SK-N-SH (cell line): ENCODE measurements at regions not wholly inside any gene's neighbourhood (a gene's known extent, or its start where the extent isn't known, plus 50 kb on each side); places are given as distances from the start of the nearest gene placed in this dataset.

Source experiments
- CTCF ChIA-PET: fragments of 300-600, 350-600 bp; formaldehyde crosslinking; extraction: SDS; loops from one replicate; lab custom pipeline; 2021; lab: Yijun Ruan, JAX
- POLR2A ChIA-PET: fragments of 350-600 bp; sonication (Branson Sonifier 250); formaldehyde crosslinking; extraction: SDS; loops from one replicate; lab custom pipeline; 2020; ENCODE audit warnings: antibody characterized with exemption, inconsistent platforms; lab: Yijun Ruan, JAX
- DNase-seq: peaks from one replicate; pipeline ENCODE4 v3.0.0; 2012
- H2AFZ ChIP-seq: fragments of 200-600 bp; sonication (generic); 2 replicates; pipeline ENCODE4 v1.8.1; 2016; ENCODE audit warnings: antibody characterized with exemption, mild to moderate bottlenecking, low read depth
- H3F3A ChIP-seq: fragments of 200-600 bp; sonication (generic); replicated peaks from 2 replicates; pipeline ENCODE3; 2016; ENCODE audit warnings: antibody characterized with exemption, mild to moderate bottlenecking; ENCODE audit not compliant: insufficient read depth
- H3K27ac ChIP-seq, 2 experiments: fragments of 200-500 bp in 1 of 2; fragments of 200-600 bp in 1 of 2; sonication (Bioruptor generic) in 1 of 2; sonication (generic), shearing (Covaris generic) in 1 of 2; 2 replicates each; pipeline versions ENCODE4 v1.5.1 to v1.6.1; 2014 to 2016; ENCODE audit warnings: low read depth in 2 of 2, inconsistent platforms in 1 of 2, low read length in 1 of 2, mild to moderate bottlenecking in 1 of 2, mixed read lengths in 1 of 2
- H3K27me3 ChIP-seq: fragments of 200-600 bp; sonication (generic), shearing (Covaris generic); 2 replicates; pipeline ENCODE4 v1.6.1; 2016; ENCODE audit warnings: mixed run types; ENCODE audit not compliant: insufficient read depth
- H3K36me3 ChIP-seq, 2 experiments: fragments of 200-500 bp in 1 of 2; fragments of 200-600 bp in 1 of 2; sonication (Bioruptor generic) in 1 of 2; sonication (generic) in 1 of 2; replicated peaks in 1 of 2; 2 replicates each; pipeline versions ENCODE3 to v1.5.1; 2014 to 2016; ENCODE audit warnings: low read length in 1 of 2, mild to moderate bottlenecking in 1 of 2; ENCODE audit not compliant: insufficient read depth in 2 of 2, control insufficient read depth in 1 of 2
- H3K4me1 ChIP-seq, 2 experiments: fragments of 200-500 bp in 1 of 2; fragments of 200-600 bp in 1 of 2; sonication (Bioruptor generic) in 1 of 2; sonication (generic), shearing (Covaris generic) in 1 of 2; 2 replicates each; pipeline versions ENCODE4 v1.5.1 to v1.6.1; 2014 to 2016; ENCODE audit warnings: low read depth in 1 of 2, low read length in 1 of 2, mixed run types in 1 of 2; ENCODE audit not compliant: insufficient read depth in 2 of 2, control insufficient read depth in 1 of 2
- H3K4me2 ChIP-seq: fragments of 200-600 bp; sonication (generic), shearing (Covaris generic); 2 replicates; pipeline ENCODE4 v1.6.1; 2017; ENCODE audit warnings: mixed run types
- H3K4me3 ChIP-seq, 2 experiments: fragments of 200-500 bp in 1 of 2; fragments of 200-600 bp in 1 of 2; sonication (Bioruptor generic) in 1 of 2; sonication (generic), shearing (Covaris generic) in 1 of 2; 2 replicates each; pipeline versions ENCODE4 v1.5.1 to v1.8.1; 2014 to 2016; ENCODE audit warnings: low read depth in 2 of 2, inconsistent platforms in 1 of 2, low read length in 1 of 2, mild to moderate bottlenecking in 1 of 2, mixed read lengths in 1 of 2, moderate library complexity in 1 of 2
- H3K79me2 ChIP-seq: fragments of 200-600 bp; sonication (generic); 2 replicates; pipeline ENCODE4 v1.8.1; 2017; ENCODE audit warnings: mild to moderate bottlenecking; ENCODE audit not compliant: insufficient read depth
- H3K9ac ChIP-seq: fragments of 200-600 bp; sonication (generic); 2 replicates; pipeline ENCODE4 v1.6.1; 2017; ENCODE audit warnings: mixed run types
- H3K9me2 ChIP-seq: fragments of 200-600 bp; sonication (generic); 2 replicates; pipeline ENCODE4 v1.6.1; 2017; ENCODE audit warnings: mixed run types
- H3K9me3 ChIP-seq: fragments of 200-600 bp; sonication (generic); 2 replicates; pipeline ENCODE4 v1.6.1; 2017; ENCODE audit warnings: mixed run types, mild to moderate bottlenecking, moderate library complexity
- H4K20me1 ChIP-seq: fragments of 200-600 bp; sonication (generic); 2 replicates; pipeline ENCODE4 v1.6.1; 2017; ENCODE audit warnings: mild to moderate bottlenecking, mixed run types; ENCODE audit not compliant: insufficient read depth
- CHD2 ChIP-seq: fragments of 150-350 bp; IDR thresholded peaks from 2 replicates; pipeline ENCODE4 v1.6.1; 2018; ENCODE audit warnings: low read length; ENCODE audit not compliant: partially characterized antibody
- ELF1 ChIP-seq: IDR thresholded peaks from 2 replicates; pipeline ENCODE4 v1.4.0; 2012
- EP300 ChIP-seq, 2 experiments: IDR thresholded peaks; 2 replicates each; pipeline versions ENCODE4 v1.4.0 to v1.6.1; 2012; ENCODE audit warnings: borderline replicate concordance in 1 of 2, low read depth in 1 of 2, low read length in 1 of 2
- EZH2phosphoT487 ChIP-seq: fragments of 200-600 bp; sonication (generic); IDR thresholded peaks from 2 replicates; pipeline ENCODE4 v1.6.1; 2017; ENCODE audit warnings: low read depth, mixed run types, mild to moderate bottlenecking, antibody characterized with exemption, moderate library complexity, borderline replicate concordance
- FOSL2 ChIP-seq: IDR thresholded peaks from 2 replicates; pipeline ENCODE4 v1.4.0; 2012; ENCODE audit warnings: low read depth, mild to moderate bottlenecking, moderate library complexity, borderline replicate concordance
- FOXJ3 ChIP-seq: sonication (generic); formaldehyde crosslinking; IDR thresholded peaks from 2 replicates; pipeline ENCODE4 v1.5.1; 2020; ENCODE audit warnings: mild to moderate bottlenecking, missing genetic modification reagents
- MEF2A ChIP-seq: IDR thresholded peaks from 2 replicates; pipeline ENCODE4 v1.4.0; 2012; ENCODE audit warnings: low read depth, borderline replicate concordance
- MXI1 ChIP-seq: IDR thresholded peaks from 2 replicates; pipeline ENCODE4 v1.6.1; 2012; ENCODE audit warnings: mild to moderate bottlenecking, low read depth, low read length, improper control_type of control experiment
- NFIC ChIP-seq: IDR thresholded peaks from 2 replicates; pipeline ENCODE4 v1.4.0; 2012; ENCODE audit warnings: borderline replicate concordance
- NRF1 ChIP-seq: IDR thresholded peaks from 2 replicates; pipeline ENCODE4 v1.6.1; 2012; ENCODE audit warnings: low read depth, mild to moderate bottlenecking, low read length
- RFX5 ChIP-seq: IDR thresholded peaks from 2 replicates; pipeline ENCODE4 v1.6.1; 2012; ENCODE audit warnings: mild to moderate bottlenecking, improper control_type of control experiment, low read length
- RXRA ChIP-seq: IDR thresholded peaks from 2 replicates; pipeline ENCODE4 v1.4.0; 2012; ENCODE audit warnings: low read depth, mild to moderate bottlenecking, borderline replicate concordance
- SIN3A ChIP-seq: IDR thresholded peaks from 2 replicates; pipeline ENCODE4 v1.6.1; 2012; ENCODE audit warnings: low read depth, mild to moderate bottlenecking, low read length, moderate library complexity, borderline replicate concordance
- YY1 ChIP-seq: IDR thresholded peaks from 2 replicates; pipeline ENCODE4 v1.4.0; 2012; ENCODE audit warnings: low read depth, mild to moderate bottlenecking
- WGBS: methylation state at CpG from one replicate; pipeline ENCODE4 v1.1.6; 2017; ENCODE audit warnings: low lambda C conversion rate; 5-methylcytosine and 5-hydroxymethylcytosine counted together
- TF ChIP-seq, protein P1 (sequence below): IDR thresholded peaks from 2 replicates; pipeline ENCODE4 v1.4.0; 2012; ENCODE audit warnings: low read depth, borderline replicate concordance
- TF ChIP-seq, protein P2 (sequence below): IDR thresholded peaks from 2 replicates; pipeline ENCODE4 v1.6.1; 2012; ENCODE audit warnings: mild to moderate bottlenecking, low read depth, low read length, moderate library complexity
- TF ChIP-seq, protein P3 (sequence below): fragments of 200-600 bp; sonication (generic); IDR thresholded peaks from 2 replicates; pipeline ENCODE4 v1.6.1; 2017; ENCODE audit warnings: antibody characterized with exemption, mild to moderate bottlenecking, moderate library complexity
- TF ChIP-seq, protein P4 (sequence below): fragments of 150-350 bp; IDR thresholded peaks from 2 replicates; pipeline ENCODE4 v1.6.1; 2017; ENCODE audit warnings: antibody characterized with exemption, low read length, low read depth, borderline replicate concordance

DNA sequence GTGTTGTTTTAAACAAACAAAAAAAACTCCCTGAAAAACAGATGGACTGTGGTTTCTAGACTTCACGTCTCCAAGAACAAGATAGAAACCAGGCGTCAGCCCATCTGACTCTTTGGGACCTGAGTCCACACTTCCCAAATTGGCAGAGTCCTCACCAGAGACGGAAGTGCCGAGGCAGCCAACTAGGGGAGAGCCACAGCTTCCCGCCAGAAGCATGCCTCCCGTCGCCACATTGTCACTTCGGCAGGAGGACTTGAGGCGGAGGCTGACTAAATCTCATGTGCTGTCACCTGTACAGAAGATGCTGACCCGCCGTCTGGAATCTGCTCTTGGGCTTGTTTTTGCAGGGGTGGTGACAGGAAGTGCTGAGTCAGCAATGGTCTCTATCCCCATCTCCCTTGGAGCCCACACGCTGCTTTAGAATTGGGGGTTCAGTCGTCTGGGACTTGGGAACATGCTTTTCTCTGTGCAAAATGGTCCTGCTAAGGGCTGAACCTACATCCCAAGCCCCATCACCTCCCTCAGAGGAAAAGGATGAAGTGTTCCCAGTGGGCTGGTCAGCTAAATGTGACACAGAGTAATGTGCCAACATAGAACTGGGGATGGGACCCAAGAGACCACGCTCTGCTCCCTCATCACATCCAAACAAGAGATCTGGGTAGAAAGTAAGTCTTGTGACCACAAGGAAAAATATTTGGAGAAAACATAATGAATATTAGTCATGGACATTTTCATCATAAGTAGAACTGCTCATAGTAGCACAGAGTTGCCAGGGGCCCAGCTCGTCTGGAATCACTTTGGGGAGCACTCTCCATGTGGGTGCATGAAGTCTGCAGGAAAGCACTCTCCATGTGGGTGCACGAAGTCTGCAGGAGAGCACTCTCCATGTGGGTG lies 152.9 kb downstream of the SNX19 start:
- Histone ChIP-seq H3K9me2 (no peaks in the 10 kb centered on the region), H3K9ac (no peak overlapping the region), H3F3A (no peaks in the 10 kb centered on the region), H2AFZ (no peak overlapping the region), H3K36me3 (no peaks in the 10 kb centered on the region), H3K27ac (no peak overlapping the region), H3K27me3 (no peaks in the 10 kb centered on the region), H3K4me2 (no peak overlapping the region), H4K20me1 (no peaks in the 10 kb centered on the region), H3K9me3 (no peaks in the 10 kb centered on the region), H3K4me3 (no peak overlapping the region), H3K79me2 (no peaks in the 10 kb centered on the region), H3K4me1 (no peaks in the 10 kb centered on the region)
- ChIA-PET CTCF (no interaction called here), POLR2A (no interaction called here)
- DNase-seq, result no peak
- WGBS, result 84% methylated on average over 12 of the region's 16 CpGs
- TF ChIP-seq ELF1 (no peak), FOXJ3 (no peak), NRF1 (no peak), CHD2 (no peak), EP300 (IDR thresholded peaks at IDR 0.05; ENCODE audit: borderline replicate concordance in 1 of 2, low read depth in 1 of 2, low read length in 1 of 2) (no peak)
- TF ChIP-seq, protein P1, sequence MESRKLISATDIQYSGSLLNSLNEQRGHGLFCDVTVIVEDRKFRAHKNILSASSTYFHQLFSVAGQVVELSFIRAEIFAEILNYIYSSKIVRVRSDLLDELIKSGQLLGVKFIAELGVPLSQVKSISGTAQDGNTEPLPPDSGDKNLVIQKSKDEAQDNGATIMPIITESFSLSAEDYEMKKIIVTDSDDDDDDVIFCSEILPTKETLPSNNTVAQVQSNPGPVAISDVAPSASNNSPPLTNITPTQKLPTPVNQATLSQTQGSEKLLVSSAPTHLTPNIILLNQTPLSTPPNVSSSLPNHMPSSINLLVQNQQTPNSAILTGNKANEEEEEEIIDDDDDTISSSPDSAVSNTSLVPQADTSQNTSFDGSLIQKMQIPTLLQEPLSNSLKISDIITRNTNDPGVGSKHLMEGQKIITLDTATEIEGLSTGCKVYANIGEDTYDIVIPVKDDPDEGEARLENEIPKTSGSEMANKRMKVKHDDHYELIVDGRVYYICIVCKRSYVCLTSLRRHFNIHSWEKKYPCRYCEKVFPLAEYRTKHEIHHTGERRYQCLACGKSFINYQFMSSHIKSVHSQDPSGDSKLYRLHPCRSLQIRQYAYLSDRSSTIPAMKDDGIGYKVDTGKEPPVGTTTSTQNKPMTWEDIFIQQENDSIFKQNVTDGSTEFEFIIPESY, result no peak
- TF ChIP-seq, protein P2, sequence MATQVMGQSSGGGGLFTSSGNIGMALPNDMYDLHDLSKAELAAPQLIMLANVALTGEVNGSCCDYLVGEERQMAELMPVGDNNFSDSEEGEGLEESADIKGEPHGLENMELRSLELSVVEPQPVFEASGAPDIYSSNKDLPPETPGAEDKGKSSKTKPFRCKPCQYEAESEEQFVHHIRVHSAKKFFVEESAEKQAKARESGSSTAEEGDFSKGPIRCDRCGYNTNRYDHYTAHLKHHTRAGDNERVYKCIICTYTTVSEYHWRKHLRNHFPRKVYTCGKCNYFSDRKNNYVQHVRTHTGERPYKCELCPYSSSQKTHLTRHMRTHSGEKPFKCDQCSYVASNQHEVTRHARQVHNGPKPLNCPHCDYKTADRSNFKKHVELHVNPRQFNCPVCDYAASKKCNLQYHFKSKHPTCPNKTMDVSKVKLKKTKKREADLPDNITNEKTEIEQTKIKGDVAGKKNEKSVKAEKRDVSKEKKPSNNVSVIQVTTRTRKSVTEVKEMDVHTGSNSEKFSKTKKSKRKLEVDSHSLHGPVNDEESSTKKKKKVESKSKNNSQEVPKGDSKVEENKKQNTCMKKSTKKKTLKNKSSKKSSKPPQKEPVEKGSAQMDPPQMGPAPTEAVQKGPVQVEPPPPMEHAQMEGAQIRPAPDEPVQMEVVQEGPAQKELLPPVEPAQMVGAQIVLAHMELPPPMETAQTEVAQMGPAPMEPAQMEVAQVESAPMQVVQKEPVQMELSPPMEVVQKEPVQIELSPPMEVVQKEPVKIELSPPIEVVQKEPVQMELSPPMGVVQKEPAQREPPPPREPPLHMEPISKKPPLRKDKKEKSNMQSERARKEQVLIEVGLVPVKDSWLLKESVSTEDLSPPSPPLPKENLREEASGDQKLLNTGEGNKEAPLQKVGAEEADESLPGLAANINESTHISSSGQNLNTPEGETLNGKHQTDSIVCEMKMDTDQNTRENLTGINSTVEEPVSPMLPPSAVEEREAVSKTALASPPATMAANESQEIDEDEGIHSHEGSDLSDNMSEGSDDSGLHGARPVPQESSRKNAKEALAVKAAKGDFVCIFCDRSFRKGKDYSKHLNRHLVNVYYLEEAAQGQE, result no peak

DNA sequence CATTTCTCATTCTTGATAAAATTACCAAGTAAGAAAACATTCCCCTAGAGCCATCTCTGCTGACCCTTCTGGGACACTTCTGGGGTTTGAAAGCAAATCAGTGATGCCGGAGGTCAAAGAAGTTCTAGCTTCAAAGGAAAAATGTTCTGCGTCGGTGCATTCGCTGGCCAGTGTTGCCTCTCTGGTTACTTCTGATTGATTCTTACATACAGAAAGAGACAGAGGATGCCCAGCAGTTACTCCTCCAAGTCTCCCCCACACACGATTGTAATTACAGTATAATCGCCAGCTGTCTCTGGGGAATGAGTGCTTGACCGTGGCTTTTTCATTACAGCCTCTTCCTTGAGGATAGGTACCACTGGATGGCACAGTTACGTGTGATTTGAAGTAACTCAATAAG lies 150.9 kb downstream of the SNX19 start:
- Histone ChIP-seq H3K27me3 (no peaks in the 10 kb centered on the region), H3K9me3 (no peaks in the 10 kb centered on the region), H3K9ac (no peak overlapping the region), H3K9me2 (no peaks in the 10 kb centered on the region), H3K36me3 (no peaks in the 10 kb centered on the region), H3F3A (no peaks in the 10 kb centered on the region), H3K27ac (no peak overlapping the region), H3K79me2 (no peaks in the 10 kb centered on the region), H3K4me1 (no peaks in the 10 kb centered on the region), H3K4me3 (no peak overlapping the region), H3K4me2 (no peak overlapping the region), H2AFZ (no peak overlapping the region), H4K20me1 (no peaks in the 10 kb centered on the region)
- DNase-seq, result no peak
- 80% methylated on average over 8 of the region's 8 CpGs for WGBS
- ChIA-PET POLR2A (no interaction called here), CTCF (no interaction called here)
- no peak for TF ChIP-seq FOSL2
- no peak for TF ChIP-seq NFIC
- no peak for TF ChIP-seq NRF1
- TF ChIP-seq, protein P3, sequence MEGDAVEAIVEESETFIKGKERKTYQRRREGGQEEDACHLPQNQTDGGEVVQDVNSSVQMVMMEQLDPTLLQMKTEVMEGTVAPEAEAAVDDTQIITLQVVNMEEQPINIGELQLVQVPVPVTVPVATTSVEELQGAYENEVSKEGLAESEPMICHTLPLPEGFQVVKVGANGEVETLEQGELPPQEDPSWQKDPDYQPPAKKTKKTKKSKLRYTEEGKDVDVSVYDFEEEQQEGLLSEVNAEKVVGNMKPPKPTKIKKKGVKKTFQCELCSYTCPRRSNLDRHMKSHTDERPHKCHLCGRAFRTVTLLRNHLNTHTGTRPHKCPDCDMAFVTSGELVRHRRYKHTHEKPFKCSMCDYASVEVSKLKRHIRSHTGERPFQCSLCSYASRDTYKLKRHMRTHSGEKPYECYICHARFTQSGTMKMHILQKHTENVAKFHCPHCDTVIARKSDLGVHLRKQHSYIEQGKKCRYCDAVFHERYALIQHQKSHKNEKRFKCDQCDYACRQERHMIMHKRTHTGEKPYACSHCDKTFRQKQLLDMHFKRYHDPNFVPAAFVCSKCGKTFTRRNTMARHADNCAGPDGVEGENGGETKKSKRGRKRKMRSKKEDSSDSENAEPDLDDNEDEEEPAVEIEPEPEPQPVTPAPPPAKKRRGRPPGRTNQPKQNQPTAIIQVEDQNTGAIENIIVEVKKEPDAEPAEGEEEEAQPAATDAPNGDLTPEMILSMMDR, result no peak
- TF ChIP-seq EZH2phosphoT487, result no peak
- TF ChIP-seq MXI1, result no peak
- no peak for TF ChIP-seq RFX5
- no peak for TF ChIP-seq SIN3A
- TF ChIP-seq YY1, result no peak
- no peak for TF ChIP-seq MEF2A
- TF ChIP-seq RXRA, result no peak
- TF ChIP-seq, protein P4, sequence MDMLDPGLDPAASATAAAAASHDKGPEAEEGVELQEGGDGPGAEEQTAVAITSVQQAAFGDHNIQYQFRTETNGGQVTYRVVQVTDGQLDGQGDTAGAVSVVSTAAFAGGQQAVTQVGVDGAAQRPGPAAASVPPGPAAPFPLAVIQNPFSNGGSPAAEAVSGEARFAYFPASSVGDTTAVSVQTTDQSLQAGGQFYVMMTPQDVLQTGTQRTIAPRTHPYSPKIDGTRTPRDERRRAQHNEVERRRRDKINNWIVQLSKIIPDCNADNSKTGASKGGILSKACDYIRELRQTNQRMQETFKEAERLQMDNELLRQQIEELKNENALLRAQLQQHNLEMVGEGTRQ, result no peak
